Esophagus squamous epithelium (tissue), 4 donors: ENCODE measurements at regions not wholly inside any gene's neighbourhood (a gene's known extent, or its start where the extent isn't known, plus 50 kb on each side); places are given as distances from the start of the nearest gene placed in this dataset.

Experiments
- CTCF ChIP-seq, 6 experiments: fragments of 450-650 bp in 4 of 6; fragments of 200-600 bp in 2 of 6; sonication (generic) in 2 of 6; IDR thresholded peaks; one replicate each; pipeline ENCODE4 v1.5.1; 2016 to 2019; ENCODE audit warnings: antibody characterized with exemption in 6 of 6, mild to moderate bottlenecking in 4 of 6, moderate library complexity in 4 of 6
- POLR2A ChIP-seq, 4 donors: fragments of 450-650 bp; IDR thresholded peaks; one replicate each; pipeline ENCODE4 v1.6.1; 2017; ENCODE audit warnings: antibody characterized with exemption in 4 of 4, mild to moderate bottlenecking in 4 of 4, moderate library complexity in 3 of 4

- TF ChIP-seq CTCF (IDR thresholded peaks at IDR 0.05) (no peak), POLR2A (IDR thresholded peaks at IDR 0.05) (no peak)
These were observed 74.6 kb upstream of the TBC1D3K start for GRCh38 chr17:37849617-37849972.
